ENCODE measurements at regions not wholly inside any gene's neighbourhood (a gene's known extent, or its start where the extent isn't known, plus 50 kb on each side); places are given as distances from the start of the nearest gene placed in this dataset.

DNA sequence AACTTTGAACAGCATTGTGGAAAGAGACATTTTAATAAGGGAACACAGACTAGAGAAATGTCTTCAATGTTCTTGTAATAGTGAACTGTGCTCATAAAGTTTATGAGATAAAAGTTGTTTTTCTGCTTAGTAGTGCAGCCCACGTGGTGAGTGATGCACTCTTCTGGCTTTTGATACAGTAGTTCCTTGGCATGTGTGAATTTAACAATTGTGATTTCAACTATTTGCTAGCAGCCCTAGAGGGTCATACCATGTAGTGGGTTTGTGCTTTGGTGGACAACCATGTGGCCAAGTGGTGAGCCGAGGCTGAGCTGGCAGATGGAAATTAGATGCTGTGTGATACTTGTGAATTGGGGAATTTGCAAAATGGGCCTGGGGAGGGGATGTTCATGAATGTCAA is 116.2 kb upstream of the SLC4A4 start:
- TF ChIP-seq, protein P1, sequence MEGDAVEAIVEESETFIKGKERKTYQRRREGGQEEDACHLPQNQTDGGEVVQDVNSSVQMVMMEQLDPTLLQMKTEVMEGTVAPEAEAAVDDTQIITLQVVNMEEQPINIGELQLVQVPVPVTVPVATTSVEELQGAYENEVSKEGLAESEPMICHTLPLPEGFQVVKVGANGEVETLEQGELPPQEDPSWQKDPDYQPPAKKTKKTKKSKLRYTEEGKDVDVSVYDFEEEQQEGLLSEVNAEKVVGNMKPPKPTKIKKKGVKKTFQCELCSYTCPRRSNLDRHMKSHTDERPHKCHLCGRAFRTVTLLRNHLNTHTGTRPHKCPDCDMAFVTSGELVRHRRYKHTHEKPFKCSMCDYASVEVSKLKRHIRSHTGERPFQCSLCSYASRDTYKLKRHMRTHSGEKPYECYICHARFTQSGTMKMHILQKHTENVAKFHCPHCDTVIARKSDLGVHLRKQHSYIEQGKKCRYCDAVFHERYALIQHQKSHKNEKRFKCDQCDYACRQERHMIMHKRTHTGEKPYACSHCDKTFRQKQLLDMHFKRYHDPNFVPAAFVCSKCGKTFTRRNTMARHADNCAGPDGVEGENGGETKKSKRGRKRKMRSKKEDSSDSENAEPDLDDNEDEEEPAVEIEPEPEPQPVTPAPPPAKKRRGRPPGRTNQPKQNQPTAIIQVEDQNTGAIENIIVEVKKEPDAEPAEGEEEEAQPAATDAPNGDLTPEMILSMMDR (IDR thresholded peaks at IDR 0.05): no peak
- TF ChIP-seq POLR2A (IDR thresholded peaks at IDR 0.05) (no peak), EP300 (IDR thresholded peaks at IDR 0.05) (no peak)
